EL (cell line): ENCODE measurements at regions not wholly inside any gene's neighbourhood (a gene's known extent, or its start where the extent isn't known, plus 50 kb on each side); places are given as distances from the start of the nearest gene placed in this dataset.

Experiments used
- DNase-seq: peaks from one replicate; pipeline ENCODE4 v3.0.0-alpha.2; 2016

GRCh38 chr16:86167061-86167460, 268.1 kb downstream of the IRF8 start:
- DNase-seq: no peak

DNA sequence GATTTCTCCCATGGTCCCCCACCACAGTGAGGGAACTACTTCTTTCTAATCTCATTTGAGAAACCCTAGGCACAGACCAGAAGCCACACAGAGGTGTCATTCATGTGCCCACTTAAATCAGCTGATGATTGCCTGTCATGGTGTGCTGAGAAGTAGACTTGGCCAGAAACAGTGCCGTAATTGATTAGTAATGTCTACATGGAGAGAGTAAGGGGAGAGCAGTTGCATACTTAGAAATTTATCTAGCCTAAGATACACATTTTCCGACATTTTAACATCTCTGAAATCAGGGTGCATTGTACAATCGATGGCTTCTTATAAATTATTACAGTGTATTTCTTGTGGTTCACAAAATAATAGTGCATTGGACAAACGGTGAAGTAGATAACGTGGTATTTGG, 271.8 kb downstream of the IRF8 start:
- no peak for DNase-seq

DNA sequence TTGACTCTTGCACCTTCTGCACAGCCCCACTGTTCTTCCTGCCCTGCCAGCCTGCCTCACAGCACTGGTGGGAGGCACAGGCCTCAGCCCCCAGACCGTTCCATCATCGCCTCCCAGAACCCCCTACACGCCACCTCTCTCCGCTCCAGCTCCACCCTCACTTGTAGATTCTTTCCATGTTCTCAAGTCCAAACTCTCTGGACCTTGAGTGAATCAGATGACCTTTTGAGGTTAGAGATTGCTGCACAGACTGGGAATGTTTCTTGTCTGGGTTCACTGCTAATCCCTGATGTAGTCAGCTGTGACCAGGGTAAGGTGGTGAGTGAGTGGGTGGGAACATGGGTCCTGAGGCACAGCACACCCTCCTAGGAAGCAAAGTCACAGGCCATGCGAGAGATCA, 272.4 kb downstream of the IRF8 start:
- peak; percentile 62 for DNase-seq

GRCh38 chr16:86175816-86176215, 276.9 kb downstream of the IRF8 start:
- DNase-seq: no peak

GRCh38 chr16:86176462-86176861, 277.5 kb downstream of the IRF8 start:
- DNase-seq: no peak

DNA sequence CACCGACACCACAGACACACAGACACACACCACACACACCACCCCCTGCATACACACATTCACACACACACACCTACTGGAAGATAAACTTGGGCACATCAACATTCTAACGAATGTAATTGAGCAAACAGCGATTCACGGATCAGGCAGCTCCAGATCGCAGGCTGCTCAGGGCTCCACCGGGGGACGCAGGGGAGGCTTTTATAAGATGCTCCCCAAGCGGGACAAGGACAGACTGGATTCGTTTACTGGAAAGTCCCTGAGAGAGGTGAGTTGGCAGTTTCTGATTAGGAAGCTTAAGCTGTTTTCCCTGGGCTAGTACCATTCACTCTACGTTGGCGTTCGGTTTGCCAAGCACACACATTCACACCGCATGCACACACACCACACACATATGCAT, 281.3 kb downstream of the IRF8 start:
- no peak for DNase-seq

DNA sequence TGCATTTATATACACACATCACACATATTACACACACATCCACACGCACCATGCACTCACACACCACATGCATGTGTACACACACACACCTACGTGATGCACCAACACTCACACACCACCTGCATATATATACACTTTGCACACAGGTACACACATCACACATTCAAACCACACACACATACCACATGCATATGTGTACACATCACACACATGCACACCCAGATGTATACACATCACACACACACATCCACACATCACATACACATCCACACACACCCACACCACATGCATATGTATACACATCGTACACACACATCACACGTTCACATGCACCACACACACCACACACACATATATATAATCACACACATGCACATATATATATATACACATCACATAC, 281.8 kb downstream of the IRF8 start:
- DNase-seq: no peak

GRCh38 chr16:86181526-86181925, 282.6 kb downstream of the IRF8 start:
- no peak for DNase-seq

GRCh38 chr16:86184185-86184584, 285.2 kb downstream of the IRF8 start:
- DNase-seq: no peak

DNA sequence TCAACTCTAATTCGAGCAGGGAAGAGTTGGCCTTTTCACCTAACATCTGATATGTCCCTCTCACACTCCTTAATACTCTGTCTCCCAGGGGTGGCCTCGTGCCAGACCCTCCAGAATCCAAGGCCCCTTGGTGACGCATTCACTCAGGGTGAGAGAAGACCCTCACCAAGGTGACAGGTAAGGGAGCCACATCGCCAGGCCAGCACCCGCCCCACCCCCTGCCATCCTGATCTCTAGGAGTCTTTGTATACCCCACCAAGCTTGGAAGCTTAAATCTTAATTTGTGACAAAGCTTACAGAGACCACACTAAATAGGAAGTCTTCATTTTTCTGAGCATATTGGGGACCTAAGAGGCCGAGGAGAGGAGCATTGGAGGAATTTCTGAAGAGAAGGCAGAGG, 286.1 kb downstream of the IRF8 start:
- DNase-seq: no peak

DNA sequence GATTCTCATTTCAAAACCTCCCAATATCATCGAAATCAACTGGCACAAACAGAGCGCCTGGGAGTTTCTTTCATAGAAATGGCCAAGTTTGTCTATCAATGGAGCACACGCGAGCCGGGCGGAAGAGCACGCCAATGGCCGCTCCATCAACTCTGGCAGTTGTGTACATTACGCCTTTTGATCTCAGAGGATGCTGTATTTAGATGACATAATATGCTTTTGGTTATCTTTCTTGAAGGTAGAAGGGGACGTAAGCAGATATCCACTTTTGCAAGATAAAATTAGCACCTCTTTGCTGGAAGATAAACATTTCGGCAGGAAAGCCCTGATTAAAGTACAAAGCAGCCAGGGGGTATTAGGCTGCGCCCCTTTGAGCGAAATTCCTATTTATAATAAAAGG, 287.4 kb downstream of the IRF8 start:
- no peak for DNase-seq

- no peak for DNase-seq
Measured at GRCh38 chr16:86189934-86190333, 291.0 kb downstream of the IRF8 start.

- no peak for DNase-seq
Measured at GRCh38 chr16:86191663-86192062, 292.7 kb downstream of the IRF8 start.

DNA sequence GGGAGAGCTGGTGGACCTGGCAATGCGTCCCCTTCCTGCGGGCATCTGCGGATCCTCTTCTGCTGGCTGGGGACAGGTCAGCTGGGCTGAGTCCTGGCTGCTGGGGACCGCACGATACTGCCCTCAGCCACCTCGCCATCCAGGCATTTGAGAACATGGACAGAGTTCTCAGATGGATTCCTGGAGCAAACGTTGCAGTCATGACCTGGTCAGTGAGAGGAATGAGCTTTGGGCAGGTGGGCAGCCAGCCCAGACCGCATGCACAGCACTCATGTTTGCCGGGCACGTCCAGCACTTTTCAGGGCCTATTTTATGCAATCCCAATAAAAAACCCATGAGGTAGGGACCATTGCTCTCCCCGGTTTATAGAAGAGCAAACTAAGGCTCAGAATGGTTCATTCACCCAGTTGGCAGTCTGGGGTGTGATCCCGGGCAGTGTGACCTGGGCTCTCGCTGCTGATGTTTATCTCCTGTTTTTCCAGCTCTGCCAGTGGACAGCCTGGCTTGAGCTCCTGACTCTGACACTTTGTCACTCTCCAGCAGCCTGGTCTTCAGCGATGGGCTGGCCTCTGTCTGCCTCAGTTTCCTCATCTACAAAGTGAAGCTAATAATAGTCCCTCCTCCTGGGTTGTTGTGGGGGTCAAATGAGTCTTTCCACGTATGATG, 294.7 kb downstream of the IRF8 start:
- DNase-seq: no peak

DNA sequence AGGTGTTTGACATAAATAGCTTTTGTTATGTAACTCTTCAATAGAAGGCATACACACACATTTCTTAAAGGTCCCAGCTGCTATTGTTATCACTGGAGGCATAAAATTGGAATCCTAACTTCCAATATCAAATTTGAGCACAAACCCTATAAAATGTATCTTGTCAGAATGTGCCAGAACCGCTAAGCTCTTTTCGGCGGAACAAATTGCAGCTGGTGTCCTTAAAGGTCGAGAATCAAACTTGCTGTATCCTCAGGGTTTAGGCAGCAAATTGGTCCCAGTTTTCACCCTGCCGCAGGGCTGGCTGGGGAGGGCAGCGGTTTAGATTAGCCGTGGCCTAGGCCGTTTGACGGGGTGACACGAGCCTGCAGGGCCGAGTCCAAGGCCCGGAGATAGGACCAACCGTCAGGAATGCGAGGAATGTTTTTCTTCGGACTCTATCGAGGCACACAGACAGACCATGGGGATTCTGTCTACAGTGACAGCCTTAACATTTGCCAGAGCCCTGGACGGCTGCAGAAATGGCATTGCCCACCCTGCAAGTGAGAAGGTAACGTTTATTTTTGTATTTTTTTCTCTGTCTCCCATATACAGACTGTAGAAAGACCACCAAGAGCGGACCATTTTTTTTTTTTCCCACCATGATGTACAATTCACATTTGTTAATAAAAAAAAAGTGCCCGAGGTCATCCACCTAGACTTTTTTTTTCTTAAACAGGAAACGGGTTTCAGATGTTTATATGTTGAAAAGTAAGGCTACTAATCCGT, 297.1 kb downstream of the IRF8 start:
- peak; percentile 17 for DNase-seq

DNA sequence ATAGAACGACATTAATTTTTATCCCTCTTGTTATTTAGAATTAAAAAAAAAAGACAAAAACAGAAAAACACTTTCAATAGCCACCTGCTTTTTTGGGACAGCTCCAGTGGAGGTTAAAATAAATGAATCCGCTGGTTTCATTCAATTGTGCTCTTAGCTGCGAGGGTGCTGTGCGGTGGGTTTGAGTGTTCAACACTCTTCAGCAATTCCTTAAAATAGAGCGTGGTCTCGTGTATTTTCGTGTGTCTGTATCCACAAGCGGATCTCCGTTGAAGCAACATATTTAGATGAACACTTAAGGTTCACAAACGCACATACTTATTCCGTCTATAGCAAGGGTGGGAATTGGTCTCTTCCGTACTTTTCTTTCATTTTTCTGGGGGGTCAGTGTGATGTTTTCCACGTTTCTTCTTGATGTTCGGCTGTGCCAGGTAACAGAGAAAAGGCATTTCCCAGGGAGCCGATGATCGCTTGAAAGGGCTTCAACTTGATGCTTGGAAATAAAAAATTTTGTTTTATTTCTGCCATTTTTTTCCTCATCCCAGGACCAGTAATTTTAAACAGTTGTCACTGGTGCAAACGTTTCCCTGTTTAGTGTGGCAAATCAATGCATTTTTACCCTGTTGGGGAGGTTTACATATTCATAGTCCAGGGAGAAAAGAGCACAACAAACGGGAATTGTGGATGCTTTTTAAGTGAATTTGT, 297.9 kb downstream of the IRF8 start:
- DNase-seq: no peak

DNA sequence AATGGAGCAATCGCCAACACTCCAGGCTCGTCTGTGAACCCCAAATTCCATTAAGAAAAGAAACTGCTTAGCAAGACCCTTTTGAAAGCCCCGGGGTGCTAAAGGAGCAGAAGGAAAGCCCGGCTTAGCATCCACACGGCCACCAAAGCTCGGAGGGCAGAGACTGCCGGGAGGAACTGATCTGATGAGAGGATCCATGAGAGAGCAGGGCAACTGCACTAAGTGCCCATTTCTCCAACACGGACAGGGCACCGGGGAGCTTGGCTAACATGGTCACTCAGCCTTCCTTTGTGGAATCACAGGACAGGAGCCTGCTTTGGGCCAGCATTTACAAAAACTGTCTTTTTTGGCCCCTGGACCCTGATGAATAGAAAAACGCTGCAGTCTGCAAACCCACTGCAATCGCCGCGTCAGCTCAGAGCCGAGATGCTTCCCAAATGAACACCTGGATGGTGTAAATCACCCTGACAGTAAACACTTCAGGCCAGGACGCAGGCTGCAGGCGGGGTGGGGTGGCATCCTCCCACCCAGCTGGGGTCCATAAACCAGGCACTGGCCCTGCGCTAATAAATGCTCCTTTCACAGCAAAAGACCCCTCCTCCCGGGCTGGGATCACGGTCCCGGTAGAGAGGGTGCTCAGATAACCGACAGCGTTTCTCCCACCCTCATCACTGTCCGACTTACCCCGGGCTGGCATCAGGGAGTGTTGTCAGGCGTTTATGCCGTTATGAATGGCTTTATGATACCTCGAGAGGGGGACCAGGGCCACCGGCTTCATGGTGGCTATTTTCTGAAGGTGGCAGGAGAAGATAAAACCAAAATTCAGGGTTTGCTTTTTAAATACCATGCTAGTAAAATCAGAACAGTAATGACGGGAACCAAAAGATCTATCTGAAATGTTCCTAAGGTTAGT, 299.5 kb downstream of the IRF8 start:
- no peak for DNase-seq

DNA sequence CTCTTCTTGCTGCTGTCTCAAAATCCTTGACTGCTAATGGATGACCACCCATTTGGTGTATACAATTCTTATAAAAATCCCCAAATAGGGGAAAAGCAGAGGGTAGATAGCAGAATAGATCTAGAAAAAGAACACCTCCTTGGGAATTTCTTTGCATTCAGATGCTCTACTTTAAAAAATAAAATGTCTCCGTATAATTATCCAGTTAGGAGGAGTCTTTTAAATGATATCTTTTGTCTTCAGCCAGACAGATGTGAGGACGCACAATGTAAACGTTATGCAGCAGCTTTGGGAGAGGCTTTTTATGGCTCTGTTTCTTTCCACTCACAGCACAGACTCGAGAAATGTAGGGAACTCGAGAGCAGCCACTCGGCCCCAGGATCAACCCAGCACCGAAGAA, 300.2 kb downstream of the IRF8 start:
- DNase-seq: no peak

DNA sequence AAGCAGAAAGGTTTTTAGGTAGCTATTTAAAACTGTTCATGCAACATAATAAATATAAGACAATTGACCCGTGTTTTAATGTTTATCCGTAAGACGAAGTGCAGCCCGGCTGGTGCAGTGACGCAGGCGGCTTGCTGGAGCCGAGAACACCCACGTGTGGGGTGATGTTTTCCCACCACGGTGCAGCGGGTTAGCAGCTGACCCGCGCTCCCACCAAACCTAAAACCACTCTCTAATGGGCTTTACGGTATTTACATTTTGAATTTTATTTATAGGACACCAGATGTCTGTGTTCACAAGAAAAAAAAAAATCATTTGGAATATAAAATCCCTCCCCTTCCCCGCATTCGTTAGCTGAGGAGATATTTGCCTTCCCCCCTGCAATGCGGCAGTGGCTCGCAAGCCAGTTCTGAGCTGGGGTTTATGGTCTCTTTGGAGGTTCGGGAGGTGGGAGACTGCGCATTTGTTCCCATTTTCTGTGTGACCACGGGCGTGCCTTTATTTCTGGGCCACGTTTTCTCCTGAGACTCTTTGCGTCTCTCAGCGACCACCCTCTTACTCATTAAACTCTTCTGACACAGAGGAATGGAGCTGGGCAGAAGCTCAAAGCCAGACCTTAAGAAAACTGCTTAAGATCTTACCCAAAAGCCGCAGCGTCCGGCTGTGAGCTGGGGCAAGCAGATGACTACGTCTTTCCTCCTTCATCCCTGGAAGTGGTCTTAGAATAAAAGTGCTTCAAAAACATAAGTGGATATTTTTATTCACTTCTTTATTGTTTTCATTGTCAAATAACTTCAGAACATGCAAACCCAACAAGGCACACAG, 301.1 kb downstream of the IRF8 start:
- DNase-seq: no peak

GRCh38 chr16:86200722-86201121, 301.8 kb downstream of the IRF8 start:
- no peak for DNase-seq

GRCh38 chr16:86201746-86202145, 302.8 kb downstream of the IRF8 start:
- no peak for DNase-seq

GRCh38 chr16:86202267-86202666, 303.3 kb downstream of the IRF8 start:
- DNase-seq: no peak
